Transverse colon (tissue), 4 donors: ENCODE measurements at regions not wholly inside any gene's neighbourhood (a gene's known extent, or its start where the extent isn't known, plus 50 kb on each side); places are given as distances from the start of the nearest gene placed in this dataset.

Experiments
- DNase-seq: peaks from one replicate; pipeline ENCODE4 v3.0.0-alpha.2; 2019
- H3K27ac ChIP-seq, 4 donors: fragments of 200-600 bp; sonication (generic); 2 replicates each; pipeline ENCODE4 v1.5.1; 2016 to 2018; ENCODE audit warnings: inconsistent platforms in 4 of 4
- H3K27me3 ChIP-seq: fragments of 200-600 bp; sonication (generic); 2 replicates; pipeline ENCODE4 v1.5.1; 2017; ENCODE audit warnings: inconsistent platforms
- H3K36me3 ChIP-seq, 4 donors: fragments of 200-600 bp; sonication (generic); 2 replicates each; pipeline ENCODE4 v1.5.1; 2017 to 2019; ENCODE audit warnings: inconsistent platforms in 4 of 4
- H3K4me1 ChIP-seq, 4 donors: fragments of 200-600 bp; sonication (generic); 2 replicates each; pipeline ENCODE4 v1.5.1; 2017 to 2020; ENCODE audit warnings: inconsistent platforms in 4 of 4
- H3K4me3 ChIP-seq, 4 donors: fragments of 200-600 bp; sonication (generic); 1 replicate in 1 of 4; 2 replicates in 3 of 4; pipeline versions ENCODE4 v1.5.1 to v1.6.1; 2017 to 2019; ENCODE audit warnings: inconsistent platforms in 4 of 4
- H3K9me3 ChIP-seq, 2 donors: fragments of 200-600 bp; sonication (generic); 2 replicates each; pipeline ENCODE4 v1.5.1; 2017 to 2019; ENCODE audit warnings: inconsistent platforms in 2 of 2
- EP300 ChIP-seq: sonication (generic); formaldehyde crosslinking; IDR thresholded peaks from one replicate; pipeline ENCODE4 v1.6.1; 2017; ENCODE audit warnings: antibody characterized with exemption, low read depth
- POLR2A ChIP-seq: fragments of 450-650 bp; IDR thresholded peaks from one replicate; pipeline ENCODE4 v1.6.1; 2016; ENCODE audit warnings: antibody characterized with exemption, mild to moderate bottlenecking, moderate library complexity
- POLR2AphosphoS5 ChIP-seq, 3 donors: sonication (generic); formaldehyde crosslinking; IDR thresholded peaks; one replicate each; pipeline ENCODE4 v1.6.1; 2016; ENCODE audit warnings: antibody characterized with exemption in 3 of 3
- WGBS, 2 donors: methylation state at CpG; one replicate each; pipeline ENCODE4 v1.1.5; 2018; ENCODE audit warnings: low coverage in 1 of 2; 5-methylcytosine and 5-hydroxymethylcytosine counted together
- in situ Hi-C, 4 donors: fragments of 200-750 bp; cut with MboI; loops; one replicate each; pipeline versions ENCODE4 v1.15.0 to v1.15.1; 2017; ENCODE audit warnings: low sequenced_read_pairs in 3 of 4, low pct_ligation_motif_present in 1 of 4, low pct_unique_long_range_greater_than_20kb in 1 of 4
- intact Hi-C: fragments of 100-400 bp; cut with DNase I; formaldehyde crosslinking; loops from one replicate; pipeline ENCODE4 v1.15.1; 2023; ENCODE audit warnings: low total_unique reads
- TF ChIP-seq, protein P1 (sequence below), 5 experiments: fragments of 200-600 bp in 3 of 5; fragments of 450-650 bp in 2 of 5; sonication (generic) in 3 of 5; IDR thresholded peaks; 1 replicate in 2 of 5; 2 replicates in 3 of 5; pipeline ENCODE4 v1.5.1; 2016 to 2017; ENCODE audit warnings: antibody characterized with exemption in 5 of 5, inconsistent platforms in 3 of 5, mild to moderate bottlenecking in 2 of 5, moderate library complexity in 1 of 5

DNA sequence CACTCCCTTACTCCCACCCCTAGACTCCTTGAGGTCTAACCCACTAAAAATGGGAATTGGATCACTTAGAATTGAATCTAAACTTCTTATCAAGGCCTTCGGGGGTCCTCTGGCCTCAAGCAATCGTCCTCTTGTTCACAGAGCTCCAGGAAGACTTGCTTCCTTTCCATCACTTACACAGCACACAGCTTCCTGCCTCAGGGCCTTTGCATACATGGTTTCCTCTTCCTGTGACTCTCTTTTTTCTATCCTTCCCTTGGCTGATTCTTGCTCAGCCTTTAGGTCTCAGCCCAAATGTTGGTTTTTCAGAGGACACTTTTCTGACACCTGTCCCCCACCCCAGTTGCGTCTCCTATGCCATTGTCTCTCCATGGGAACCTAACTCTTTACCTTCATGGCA lies 50.0 kb upstream of the ALDH1B1 start:
- Histone ChIP-seq H3K9me3 (no peaks in the 10 kb centered on the region), H3K4me1 (no peaks in the 10 kb centered on the region), H3K36me3 (no peaks in the 10 kb centered on the region), H3K27me3 (no peaks in the 10 kb centered on the region), H3K27ac (no peak overlapping the region), H3K4me3 (no peak overlapping the region)
- intact Hi-C loops = no loop called here
- in situ Hi-C loops = loop anchor here in 1 of 4 donors (10.0 kb wide), 1 partner anchor 58 kb away; no protein-coding TSS in a partner anchor
- no peak for TF ChIP-seq POLR2A
- no peak for TF ChIP-seq EP300
- TF ChIP-seq, protein P1, sequence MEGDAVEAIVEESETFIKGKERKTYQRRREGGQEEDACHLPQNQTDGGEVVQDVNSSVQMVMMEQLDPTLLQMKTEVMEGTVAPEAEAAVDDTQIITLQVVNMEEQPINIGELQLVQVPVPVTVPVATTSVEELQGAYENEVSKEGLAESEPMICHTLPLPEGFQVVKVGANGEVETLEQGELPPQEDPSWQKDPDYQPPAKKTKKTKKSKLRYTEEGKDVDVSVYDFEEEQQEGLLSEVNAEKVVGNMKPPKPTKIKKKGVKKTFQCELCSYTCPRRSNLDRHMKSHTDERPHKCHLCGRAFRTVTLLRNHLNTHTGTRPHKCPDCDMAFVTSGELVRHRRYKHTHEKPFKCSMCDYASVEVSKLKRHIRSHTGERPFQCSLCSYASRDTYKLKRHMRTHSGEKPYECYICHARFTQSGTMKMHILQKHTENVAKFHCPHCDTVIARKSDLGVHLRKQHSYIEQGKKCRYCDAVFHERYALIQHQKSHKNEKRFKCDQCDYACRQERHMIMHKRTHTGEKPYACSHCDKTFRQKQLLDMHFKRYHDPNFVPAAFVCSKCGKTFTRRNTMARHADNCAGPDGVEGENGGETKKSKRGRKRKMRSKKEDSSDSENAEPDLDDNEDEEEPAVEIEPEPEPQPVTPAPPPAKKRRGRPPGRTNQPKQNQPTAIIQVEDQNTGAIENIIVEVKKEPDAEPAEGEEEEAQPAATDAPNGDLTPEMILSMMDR (IDR thresholded peaks at IDR 0.05) = no peak
- no peak for TF ChIP-seq POLR2AphosphoS5 (IDR thresholded peaks at IDR 0.05)
- WGBS, 2 donors = 76 to 79% methylated on average over 2 to 3 of the region's 3 CpGs
- no peak for DNase-seq

- H3K27ac ChIP-seq = no peak overlapping the region
- no peaks in the 10 kb centered on the region for H3K9me3 ChIP-seq
- intact Hi-C loops = no loop called here
- 81% methylated on average over 4 of the region's 4 CpGs; no CpG with 5 or more reads in 1 of the 2 donors for WGBS, 2 donors
- no peak for DNase-seq
- in situ Hi-C loops = loop anchor here in 1 of 4 donors (10.0 kb wide), 1 partner anchor 57 kb away; no protein-coding TSS in a partner anchor
- no peak overlapping the region for H3K4me3 ChIP-seq
- H3K4me1 ChIP-seq = no peaks in the 10 kb centered on the region
- no peaks in the 10 kb centered on the region for H3K36me3 ChIP-seq
- no peaks in the 10 kb centered on the region for H3K27me3 ChIP-seq
- TF ChIP-seq, protein P1 (IDR thresholded peaks at IDR 0.05) = no peak
These were observed 50.4 kb upstream of the ALDH1B1 start for GRCh38 chr9:38342096-38342495.

DNA sequence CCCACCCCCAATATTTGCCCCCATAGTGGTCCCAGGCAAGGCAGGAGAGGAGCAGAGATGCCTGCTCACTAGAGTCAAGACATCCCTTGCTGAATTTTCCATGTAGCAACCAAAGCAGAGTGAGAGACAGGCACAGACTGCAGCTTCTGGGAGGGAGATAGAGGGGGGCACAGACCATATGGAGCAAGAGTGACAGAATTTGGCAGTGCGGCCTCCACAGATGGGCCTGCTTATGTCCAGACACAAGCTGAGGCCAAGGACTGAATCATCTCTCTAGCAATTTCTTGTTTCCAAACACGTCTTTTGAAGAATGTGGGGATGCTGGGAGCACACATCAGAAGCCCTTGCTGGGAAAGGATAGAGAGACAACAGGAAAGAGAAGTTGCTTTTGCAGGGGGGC lies 53.0 kb upstream of the ALDH1B1 start:
- 62 to 69% methylated on average over 2 of the region's 2 CpGs for WGBS, 2 donors
- Histone ChIP-seq H3K9me3 (no peaks in the 10 kb centered on the region), H3K4me1 (no peaks in the 10 kb centered on the region), H3K4me3 (no peak overlapping the region), H3K27ac (peak overlapping the region in 1 of 4 donors; percentile 28), H3K27me3 (no peaks in the 10 kb centered on the region), H3K36me3 (no peaks in the 10 kb centered on the region)
- intact Hi-C loops (no loop called here), in situ Hi-C loops (no loop called here)
- DNase-seq = no peak
- TF ChIP-seq POLR2A (no peak), POLR2AphosphoS5 (IDR thresholded peaks at IDR 0.05) (peak in 1 of 3 donors; percentile 15), EP300 (no peak)

DNA sequence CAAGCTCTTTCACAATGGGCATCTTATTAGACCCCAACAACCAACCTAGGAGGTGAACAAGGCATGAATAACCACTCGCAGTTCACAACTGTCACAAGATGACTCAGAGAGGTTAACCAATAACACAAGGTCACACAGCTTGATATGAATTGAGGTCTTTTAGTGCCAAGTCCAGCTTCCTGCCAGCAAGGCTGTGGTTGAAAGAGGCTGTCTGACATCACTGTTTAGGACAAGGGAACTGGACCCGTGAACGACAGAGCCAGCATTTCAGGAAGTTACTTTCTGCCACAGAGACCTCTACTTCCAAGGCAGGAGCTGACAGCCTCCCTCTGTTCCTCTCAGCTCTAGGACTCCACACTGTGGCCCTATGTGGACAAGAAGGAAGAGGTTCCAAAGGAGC lies 53.4 kb upstream of the ALDH1B1 start:
- DNase-seq = no peak
- H3K27me3 ChIP-seq = no peaks in the 10 kb centered on the region
- intact Hi-C loops = no loop called here
- WGBS, 2 donors = 0 to 54% methylated on average over 2 to 3 of the region's 3 CpGs
- H3K4me3 ChIP-seq = no peak overlapping the region
- in situ Hi-C loops = no loop called here
- no peaks in the 10 kb centered on the region for H3K36me3 ChIP-seq
- H3K27ac ChIP-seq = peak overlapping the region in 1 of 4 donors; percentile 28
- H3K9me3 ChIP-seq = no peaks in the 10 kb centered on the region
- H3K4me1 ChIP-seq = no peaks in the 10 kb centered on the region
- no peak for TF ChIP-seq POLR2A
- no peak for TF ChIP-seq POLR2AphosphoS5 (IDR thresholded peaks at IDR 0.05)
- TF ChIP-seq, protein P1 (IDR thresholded peaks at IDR 0.05) = no peak
- no peak for TF ChIP-seq EP300

DNA sequence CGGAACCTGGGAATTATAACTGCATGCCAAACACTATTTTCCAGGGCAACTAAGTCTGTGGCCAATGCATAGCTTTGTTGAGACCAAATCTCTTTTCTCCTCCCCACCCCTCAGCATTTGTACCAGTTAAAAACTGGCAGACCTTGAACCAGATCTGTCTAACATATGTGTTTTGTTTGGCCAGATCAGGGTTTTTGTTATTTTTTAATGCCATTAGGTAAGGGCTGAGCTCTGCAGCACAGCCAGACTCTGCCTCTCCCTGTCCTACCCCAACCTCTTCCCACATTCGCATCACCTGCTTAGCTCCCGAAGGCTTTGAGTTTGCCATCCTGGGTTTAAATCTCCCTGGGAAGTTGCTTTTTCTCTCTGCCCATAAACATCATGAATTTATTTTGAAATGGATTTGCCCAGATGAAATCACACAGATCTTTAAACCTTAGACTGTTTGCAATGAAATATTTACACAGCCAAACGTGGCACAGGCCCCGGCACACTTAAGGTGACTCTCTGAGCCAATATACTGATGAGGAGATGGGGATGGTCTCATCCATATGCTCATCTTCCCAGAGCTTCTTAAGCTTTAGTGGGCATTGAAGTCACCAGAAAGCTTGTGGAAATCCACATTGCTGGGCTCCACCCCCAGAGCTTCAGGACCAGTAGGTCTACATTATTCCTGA lies 54.0 kb upstream of the ALDH1B1 start:
- in situ Hi-C loops = no loop called here
- intact Hi-C loops = no loop called here
- no peak for TF ChIP-seq EP300
- no peak for TF ChIP-seq POLR2AphosphoS5 (IDR thresholded peaks at IDR 0.05)
- no peak for TF ChIP-seq POLR2A
- TF ChIP-seq, protein P1 (IDR thresholded peaks at IDR 0.05) = no peak
- no peak for DNase-seq
- H3K27me3 ChIP-seq = no peaks in the 10 kb centered on the region
- no peaks in the 10 kb centered on the region for H3K4me1 ChIP-seq
- H3K36me3 ChIP-seq = no peaks in the 10 kb centered on the region
- no peak overlapping the region for H3K27ac ChIP-seq
- H3K9me3 ChIP-seq = no peaks in the 10 kb centered on the region
- no peak overlapping the region for H3K4me3 ChIP-seq
- 62 to 76% methylated on average over 4 to 5 of the region's 5 CpGs for WGBS, 2 donors
